ENCODE measurements at regions not wholly inside any gene's neighbourhood (a gene's known extent, or its start where the extent isn't known, plus 50 kb on each side); places are given as distances from the start of the nearest gene placed in this dataset.

GRCh38 chr14:85280074-85280473, 249.9 kb upstream of the FLRT2 start:
- Mint-ChIP-seq H3K9me3 (ENCODE audit: unreplicated experiment) (no peaks in the 10 kb centered on the region), H3K4me1 (ENCODE audit: unreplicated experiment) (peaks cover 6% of the 10 kb centered on the region), H3K27me3 (ENCODE audit: unreplicated experiment) (no peaks in the 10 kb centered on the region), H3K4me3 (ENCODE audit: unreplicated experiment) (no peak overlapping the region), H3K27ac (ENCODE audit: unreplicated experiment) (no peak overlapping the region), H3K36me3 (ENCODE audit: unreplicated experiment) (no peaks in the 10 kb centered on the region)
- TF ChIP-seq, protein P1, sequence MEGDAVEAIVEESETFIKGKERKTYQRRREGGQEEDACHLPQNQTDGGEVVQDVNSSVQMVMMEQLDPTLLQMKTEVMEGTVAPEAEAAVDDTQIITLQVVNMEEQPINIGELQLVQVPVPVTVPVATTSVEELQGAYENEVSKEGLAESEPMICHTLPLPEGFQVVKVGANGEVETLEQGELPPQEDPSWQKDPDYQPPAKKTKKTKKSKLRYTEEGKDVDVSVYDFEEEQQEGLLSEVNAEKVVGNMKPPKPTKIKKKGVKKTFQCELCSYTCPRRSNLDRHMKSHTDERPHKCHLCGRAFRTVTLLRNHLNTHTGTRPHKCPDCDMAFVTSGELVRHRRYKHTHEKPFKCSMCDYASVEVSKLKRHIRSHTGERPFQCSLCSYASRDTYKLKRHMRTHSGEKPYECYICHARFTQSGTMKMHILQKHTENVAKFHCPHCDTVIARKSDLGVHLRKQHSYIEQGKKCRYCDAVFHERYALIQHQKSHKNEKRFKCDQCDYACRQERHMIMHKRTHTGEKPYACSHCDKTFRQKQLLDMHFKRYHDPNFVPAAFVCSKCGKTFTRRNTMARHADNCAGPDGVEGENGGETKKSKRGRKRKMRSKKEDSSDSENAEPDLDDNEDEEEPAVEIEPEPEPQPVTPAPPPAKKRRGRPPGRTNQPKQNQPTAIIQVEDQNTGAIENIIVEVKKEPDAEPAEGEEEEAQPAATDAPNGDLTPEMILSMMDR (IDR thresholded peaks at IDR 0.05): no peak
- DNase-seq (ENCODE audit: extremely low spot score, unreplicated experiment): no peak

DNA sequence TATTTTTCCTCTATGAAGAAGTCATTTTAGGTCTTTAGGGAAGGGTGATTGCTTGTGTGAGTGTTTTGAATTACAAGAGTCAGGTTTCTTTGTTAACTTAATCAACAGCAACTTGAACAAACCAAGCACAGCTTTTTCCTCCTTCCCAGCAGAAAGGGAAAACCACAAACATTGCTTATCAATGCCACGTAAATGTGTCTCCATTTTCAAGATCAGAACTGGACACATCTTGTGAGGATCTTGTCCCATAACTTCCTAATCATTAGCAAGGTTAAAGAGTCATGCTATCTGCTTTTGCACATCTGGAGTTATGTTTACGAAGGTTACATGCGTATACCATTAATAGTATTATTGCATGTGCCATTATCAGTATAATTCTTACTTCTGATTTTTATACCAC, 248.0 kb upstream of the FLRT2 start:
- Mint-ChIP-seq H3K9me3 (ENCODE audit: unreplicated experiment) (no peaks in the 10 kb centered on the region), H3K27me3 (ENCODE audit: unreplicated experiment) (no peaks in the 10 kb centered on the region), H3K4me3 (ENCODE audit: unreplicated experiment) (no peak overlapping the region), H3K27ac (ENCODE audit: unreplicated experiment) (no peak overlapping the region), H3K4me1 (ENCODE audit: unreplicated experiment) (peaks cover 7% of the 10 kb centered on the region), H3K36me3 (ENCODE audit: unreplicated experiment) (no peaks in the 10 kb centered on the region)
- DNase-seq (ENCODE audit: extremely low spot score, unreplicated experiment): no peak
- TF ChIP-seq, protein P1 (IDR thresholded peaks at IDR 0.05): no peak

- Mint-ChIP-seq H3K27me3 (ENCODE audit: unreplicated experiment) (no peaks in the 10 kb centered on the region), H3K27ac (ENCODE audit: unreplicated experiment) (no peak overlapping the region), H3K36me3 (ENCODE audit: unreplicated experiment) (no peaks in the 10 kb centered on the region), H3K4me1 (ENCODE audit: unreplicated experiment) (peaks cover 5% of the 10 kb centered on the region), H3K9me3 (ENCODE audit: unreplicated experiment) (peaks cover 6% of the 10 kb centered on the region), H3K4me3 (ENCODE audit: unreplicated experiment) (no peak overlapping the region)
- DNase-seq (ENCODE audit: extremely low spot score, unreplicated experiment): no peak
- TF ChIP-seq, protein P1 (IDR thresholded peaks at IDR 0.05): no peak
These were observed 241.9 kb upstream of the FLRT2 start for GRCh38 chr14:85288041-85288440.

GRCh38 chr14:85291731-85292130, 238.2 kb upstream of the FLRT2 start:
- TF ChIP-seq, protein P1 (IDR thresholded peaks at IDR 0.05): no peak
- Mint-ChIP-seq H3K36me3 (ENCODE audit: unreplicated experiment) (no peaks in the 10 kb centered on the region), H3K27me3 (ENCODE audit: unreplicated experiment) (no peaks in the 10 kb centered on the region), H3K9me3 (ENCODE audit: unreplicated experiment) (peaks cover 6% of the 10 kb centered on the region), H3K4me1 (ENCODE audit: unreplicated experiment) (peaks cover 3% of the 10 kb centered on the region), H3K4me3 (ENCODE audit: unreplicated experiment) (no peak overlapping the region), H3K27ac (ENCODE audit: unreplicated experiment) (no peak overlapping the region)
- no peak for DNase-seq (ENCODE audit: extremely low spot score, unreplicated experiment)

- Mint-ChIP-seq H3K4me1 (ENCODE audit: unreplicated experiment) (peaks cover 3% of the 10 kb centered on the region), H3K27ac (ENCODE audit: unreplicated experiment) (no peak overlapping the region)
- no peak for DNase-seq (ENCODE audit: extremely low spot score, unreplicated experiment)
These were observed 236.2 kb upstream of the FLRT2 start for GRCh38 chr14:85293612-85294234.

More at GRCh38 chr14:85293612-85294234, 236.2 kb upstream of the FLRT2 start:
- Mint-ChIP-seq H3K9me3 (ENCODE audit: unreplicated experiment) (peaks cover 6% of the 10 kb centered on the region), H3K4me3 (ENCODE audit: unreplicated experiment) (no peak overlapping the region), H3K27me3 (ENCODE audit: unreplicated experiment) (no peaks in the 10 kb centered on the region), H3K36me3 (ENCODE audit: unreplicated experiment) (no peaks in the 10 kb centered on the region)
- TF ChIP-seq, protein P1 (IDR thresholded peaks at IDR 0.05): no peak

Data from osteocyte (in vitro differentiated cells).